Osteoblast (primary cell): ENCODE measurements at regions not wholly inside any gene's neighbourhood (a gene's known extent, or its start where the extent isn't known, plus 50 kb on each side); places are given as distances from the start of the nearest gene placed in this dataset.

Source experiments
- DNase-seq: peaks from one replicate; pipeline ENCODE4 v3.0.0; 2011; ENCODE audit warnings: low spot score, mixed read lengths; ENCODE audit not compliant: insufficient read length; ENCODE audit errors: missing footprints
- H2AFZ ChIP-seq: 2 replicates; pipeline ENCODE4 v1.6.0; 2011; ENCODE audit warnings: mild to moderate bottlenecking, low read length
- H3K27ac ChIP-seq: 2 replicates; pipeline ENCODE4 v1.5.1; 2011; ENCODE audit warnings: mild to moderate bottlenecking, low read depth, low read length, moderate library complexity
- H3K27me3 ChIP-seq: 2 replicates; pipeline ENCODE4 v1.6.0; 2012; ENCODE audit warnings: mild to moderate bottlenecking, control low read depth, inconsistent platforms, low read length, moderate library complexity; ENCODE audit not compliant: insufficient read depth
- H3K36me3 ChIP-seq: 2 replicates; pipeline ENCODE4 v1.5.1; 2011; ENCODE audit warnings: mild to moderate bottlenecking, low read length, control low read depth, moderate library complexity; ENCODE audit not compliant: insufficient read depth
- H3K4me1 ChIP-seq: 2 replicates; pipeline ENCODE4 v1.5.1; 2011; ENCODE audit warnings: mild to moderate bottlenecking, low read length, control low read depth, moderate library complexity; ENCODE audit not compliant: insufficient read depth
- H3K4me2 ChIP-seq: 2 replicates; pipeline ENCODE4 v1.6.0; 2011; ENCODE audit warnings: mild to moderate bottlenecking, low read length; ENCODE audit not compliant: insufficient read depth
- H3K4me3 ChIP-seq: fragments of 200-600 bp; sonication (generic); 3 replicates; pipeline ENCODE4 v1.5.1; 2012; ENCODE audit warnings: mild to moderate bottlenecking, low read length, inconsistent platforms; ENCODE audit not compliant: insufficient read depth
- H3K79me2 ChIP-seq: 2 replicates; pipeline ENCODE4 v1.6.0; 2012; ENCODE audit warnings: mild to moderate bottlenecking, low read length, control low read depth, inconsistent platforms; ENCODE audit not compliant: insufficient read depth
- H3K9me3 ChIP-seq: 2 replicates; pipeline ENCODE4 v1.5.1; 2011; ENCODE audit warnings: low read depth, low read length, control low read depth
- H4K20me1 ChIP-seq: 2 replicates; pipeline ENCODE4 v1.6.0; 2012; ENCODE audit warnings: mild to moderate bottlenecking, low read length, control low read depth; ENCODE audit not compliant: insufficient read depth
- TF ChIP-seq, protein P1 (sequence below): IDR thresholded peaks from 2 replicates; pipeline ENCODE4 v1.5.1; 2011; ENCODE audit warnings: mild to moderate bottlenecking, low read depth, low read length, moderate library complexity; ENCODE audit errors: extremely low read depth

- no peak overlapping the region for H2AFZ ChIP-seq
- no peaks in the 10 kb centered on the region for H3K4me1 ChIP-seq
- H3K27me3 ChIP-seq = no peaks in the 10 kb centered on the region
- no peak for DNase-seq
- no peaks in the 10 kb centered on the region for H3K79me2 ChIP-seq
- no peak overlapping the region for H3K4me3 ChIP-seq
- H3K36me3 ChIP-seq = no peaks in the 10 kb centered on the region
- no peaks in the 10 kb centered on the region for H4K20me1 ChIP-seq
- H3K4me2 ChIP-seq = no peak overlapping the region
- H3K27ac ChIP-seq = no peak overlapping the region
- TF ChIP-seq, protein P1, sequence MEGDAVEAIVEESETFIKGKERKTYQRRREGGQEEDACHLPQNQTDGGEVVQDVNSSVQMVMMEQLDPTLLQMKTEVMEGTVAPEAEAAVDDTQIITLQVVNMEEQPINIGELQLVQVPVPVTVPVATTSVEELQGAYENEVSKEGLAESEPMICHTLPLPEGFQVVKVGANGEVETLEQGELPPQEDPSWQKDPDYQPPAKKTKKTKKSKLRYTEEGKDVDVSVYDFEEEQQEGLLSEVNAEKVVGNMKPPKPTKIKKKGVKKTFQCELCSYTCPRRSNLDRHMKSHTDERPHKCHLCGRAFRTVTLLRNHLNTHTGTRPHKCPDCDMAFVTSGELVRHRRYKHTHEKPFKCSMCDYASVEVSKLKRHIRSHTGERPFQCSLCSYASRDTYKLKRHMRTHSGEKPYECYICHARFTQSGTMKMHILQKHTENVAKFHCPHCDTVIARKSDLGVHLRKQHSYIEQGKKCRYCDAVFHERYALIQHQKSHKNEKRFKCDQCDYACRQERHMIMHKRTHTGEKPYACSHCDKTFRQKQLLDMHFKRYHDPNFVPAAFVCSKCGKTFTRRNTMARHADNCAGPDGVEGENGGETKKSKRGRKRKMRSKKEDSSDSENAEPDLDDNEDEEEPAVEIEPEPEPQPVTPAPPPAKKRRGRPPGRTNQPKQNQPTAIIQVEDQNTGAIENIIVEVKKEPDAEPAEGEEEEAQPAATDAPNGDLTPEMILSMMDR = no peak
- H3K9me3 ChIP-seq = no peaks in the 10 kb centered on the region
Observed at GRCh38 chr4:65242156-65242846, 428.0 kb downstream of the EPHA5 start.

- Histone ChIP-seq H3K4me1 (no peaks in the 10 kb centered on the region), H3K79me2 (no peaks in the 10 kb centered on the region), H3K9me3 (no peaks in the 10 kb centered on the region), H4K20me1 (no peaks in the 10 kb centered on the region), H3K36me3 (no peaks in the 10 kb centered on the region), H3K27ac (no peak overlapping the region), H3K4me2 (no peak overlapping the region), H2AFZ (no peak overlapping the region), H3K4me3 (no peak overlapping the region), H3K27me3 (no peaks in the 10 kb centered on the region)
- DNase-seq = peak; percentile 37
- TF ChIP-seq, protein P1 = no peak
Observed at GRCh38 chr4:65241257-65241997, 428.9 kb downstream of the EPHA5 start.

GRCh38 chr4:65234061-65234460 lies 436.2 kb downstream of the EPHA5 start:
- H3K4me1 ChIP-seq = no peaks in the 10 kb centered on the region
- no peaks in the 10 kb centered on the region for H3K36me3 ChIP-seq
- H3K27ac ChIP-seq = no peak overlapping the region
- no peak overlapping the region for H3K4me3 ChIP-seq
- TF ChIP-seq, protein P1 = no peak
- H2AFZ ChIP-seq = no peak overlapping the region
- H3K79me2 ChIP-seq = no peaks in the 10 kb centered on the region
- no peak for DNase-seq
- H4K20me1 ChIP-seq = no peaks in the 10 kb centered on the region
- no peaks in the 10 kb centered on the region for H3K9me3 ChIP-seq
- H3K4me2 ChIP-seq = no peak overlapping the region
- H3K27me3 ChIP-seq = no peaks in the 10 kb centered on the region

DNA sequence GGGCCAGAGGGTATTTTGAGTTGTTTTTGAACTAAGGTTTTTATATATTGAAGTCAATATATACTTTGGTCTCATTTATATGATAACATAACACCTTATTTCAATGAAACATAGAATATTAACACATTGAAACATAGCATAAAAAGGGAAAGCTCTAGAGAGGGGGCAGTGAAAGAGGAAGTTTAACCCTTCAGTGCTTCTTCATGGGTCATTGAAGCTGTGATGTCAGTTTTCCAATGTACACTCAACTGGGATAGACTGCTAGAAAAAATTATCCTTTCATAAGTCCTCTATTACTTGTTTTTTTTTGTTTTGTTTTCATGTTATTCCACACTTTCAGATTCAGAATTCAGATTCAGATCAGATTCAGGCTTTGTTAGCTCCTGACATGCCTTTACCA lies 442.7 kb downstream of the EPHA5 start:
- Histone ChIP-seq H3K4me3 (no peak overlapping the region), H3K9me3 (no peaks in the 10 kb centered on the region), H3K4me2 (no peak overlapping the region), H3K79me2 (no peaks in the 10 kb centered on the region), H4K20me1 (no peaks in the 10 kb centered on the region), H3K36me3 (no peaks in the 10 kb centered on the region), H3K27ac (no peak overlapping the region), H2AFZ (no peak overlapping the region), H3K27me3 (no peaks in the 10 kb centered on the region), H3K4me1 (no peaks in the 10 kb centered on the region)
- TF ChIP-seq, protein P1 = no peak
- DNase-seq = no peak
